Endometrium (tissue), 2 donors: ENCODE measurements at regions not wholly inside any gene's neighbourhood (a gene's known extent, or its start where the extent isn't known, plus 50 kb on each side); places are given as distances from the start of the nearest gene placed in this dataset.
"Not testable (repeated sequence)": the region's sequence is repeated elsewhere in the genome, so short reads cannot be mapped to it uniquely, and the experiment has no call there.

Source experiments
- FAIRE-seq: peaks from 2 replicates; lab custom pipeline; 2012; peaks lifted over from hg19 to GRCh38; lab: Jason Lieb, UNC
- donor health status: control.
- donor health status: control.

DNA sequence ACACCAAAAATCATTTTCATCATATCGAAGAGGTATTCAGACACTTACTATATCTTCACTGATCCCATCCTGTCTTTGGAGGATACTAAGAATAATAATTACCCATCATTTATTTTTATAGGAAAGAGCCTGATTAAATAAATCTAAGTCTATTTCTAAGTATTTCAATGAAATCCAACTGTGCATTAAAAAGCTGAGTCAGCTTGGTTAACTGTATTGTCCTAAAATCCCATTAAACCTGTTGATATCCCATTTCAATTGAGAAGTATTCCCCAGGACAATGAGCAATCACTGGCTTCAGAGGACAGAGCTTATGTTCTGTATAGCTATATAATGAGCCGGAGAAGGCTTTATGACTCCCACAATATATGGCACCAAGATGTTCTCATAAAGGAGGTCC, 142.0 kb upstream of the RORB start:
- no peak for FAIRE-seq

DNA sequence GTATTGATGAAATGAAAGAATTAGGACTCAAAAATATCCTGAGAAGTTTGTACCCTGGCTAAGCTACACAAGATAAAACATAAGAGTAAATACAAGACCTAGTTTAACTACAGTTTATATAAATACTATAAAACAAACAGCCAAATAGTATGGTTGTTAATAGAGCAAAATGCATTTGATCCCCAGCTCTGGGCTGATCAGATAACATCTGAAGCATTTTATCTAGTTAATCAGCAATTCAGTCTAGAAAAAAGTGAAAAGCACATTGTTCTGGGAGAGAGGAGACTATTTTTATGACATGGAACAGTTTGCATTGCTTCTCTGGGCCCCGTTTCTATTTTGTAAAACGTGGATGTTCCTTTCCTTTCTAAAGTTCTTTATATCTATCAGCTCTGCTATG, 139.6 kb upstream of the RORB start:
- FAIRE-seq, result no peak

GRCh38 chr9:74358959-74359358, 138.2 kb upstream of the RORB start:
- no peak for FAIRE-seq

DNA sequence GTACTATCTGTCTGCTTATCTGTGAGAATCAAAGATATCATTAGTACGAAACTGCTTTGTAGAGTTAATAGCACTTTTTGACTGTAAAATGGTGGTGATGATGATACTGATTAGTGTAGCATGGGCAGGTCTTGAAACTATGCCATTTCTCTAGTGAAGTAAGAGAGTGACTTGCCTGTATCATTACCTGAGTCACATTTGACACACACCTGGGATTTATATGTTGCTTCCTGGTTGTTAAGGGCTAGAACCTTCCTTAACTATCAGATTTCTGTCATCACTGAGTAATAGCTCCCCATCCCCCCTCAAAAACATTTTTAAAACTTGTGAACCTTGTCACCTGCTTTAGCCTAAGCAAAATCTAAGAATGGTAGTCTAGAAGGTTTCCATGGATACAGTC, 135.6 kb upstream of the RORB start:
- FAIRE-seq, result no peak

DNA sequence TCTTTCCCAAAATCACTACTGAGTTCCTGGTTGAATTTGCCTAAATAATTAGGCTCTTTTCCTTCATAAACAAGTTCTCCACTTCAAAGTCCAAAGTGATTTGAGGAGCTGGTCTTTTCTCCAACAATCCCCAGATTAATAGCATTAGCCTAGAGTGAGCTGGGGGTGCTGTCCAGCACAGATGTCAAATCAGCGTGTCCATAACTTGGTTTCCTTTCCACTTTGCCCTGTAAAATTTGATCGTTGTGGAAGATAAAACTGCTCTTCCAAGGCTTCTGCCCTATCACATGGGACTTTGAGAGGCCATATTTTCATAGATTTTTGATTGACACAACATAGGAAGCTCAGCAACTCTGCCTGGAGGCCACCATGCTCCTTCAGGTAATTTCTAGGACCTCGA, 134.7 kb upstream of the RORB start:
- no peak for FAIRE-seq

GRCh38 chr9:74366111-74366510, 131.0 kb upstream of the RORB start:
- FAIRE-seq, result no peak

GRCh38 chr9:74369844-74370243, 127.3 kb upstream of the RORB start:
- FAIRE-seq, result no peak

DNA sequence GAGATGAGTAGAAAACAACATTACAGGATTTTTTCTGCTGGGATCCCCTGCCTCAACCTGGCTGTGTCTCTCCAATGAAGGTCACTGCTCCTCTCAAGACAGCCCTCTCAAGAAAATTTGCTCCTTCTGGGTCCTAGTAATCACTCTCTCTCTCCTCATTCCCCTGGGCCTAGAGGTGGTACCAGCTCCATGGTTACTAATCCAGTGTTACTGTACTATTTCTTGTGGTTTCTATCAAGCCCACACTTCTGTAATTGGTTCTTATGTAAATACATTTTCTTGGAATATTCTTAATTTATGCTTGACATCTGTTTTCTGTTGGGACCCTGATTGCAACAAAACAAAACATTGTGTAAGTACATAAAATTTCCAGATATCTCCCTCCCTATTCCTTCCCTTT, 123.8 kb upstream of the RORB start:
- no peak for FAIRE-seq

GRCh38 chr9:74379718-74380117, 117.4 kb upstream of the RORB start:
- no peak for FAIRE-seq

DNA sequence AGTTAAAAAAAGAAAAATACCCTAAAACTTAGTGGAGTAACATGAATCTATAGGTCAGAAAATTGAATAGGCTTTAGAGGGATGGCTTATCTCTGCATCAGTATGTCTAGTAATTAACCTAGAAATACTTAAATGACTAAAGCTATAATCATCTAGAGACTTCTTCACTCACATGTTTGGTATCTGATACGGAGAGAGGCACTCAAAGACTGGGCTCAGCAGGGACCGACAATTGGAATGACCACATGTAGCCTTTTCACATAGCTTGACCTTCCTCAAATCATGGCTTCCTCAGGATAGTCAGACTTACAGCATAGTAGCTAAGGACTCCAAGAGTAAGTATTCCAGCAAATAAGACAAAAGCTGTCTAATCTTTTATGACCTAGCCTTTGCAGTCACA, 105.3 kb upstream of the RORB start:
- FAIRE-seq, result no peak

GRCh38 chr9:74403581-74403980, 93.6 kb upstream of the RORB start:
- FAIRE-seq, result no peak

GRCh38 chr9:74404620-74405019, 92.5 kb upstream of the RORB start:
- FAIRE-seq, result no peak

- FAIRE-seq, result no peak
Measured at GRCh38 chr9:74407166-74407565, 90.0 kb upstream of the RORB start.

- FAIRE-seq, result no peak
Measured at GRCh38 chr9:74412236-74412979, 84.7 kb upstream of the RORB start.

- FAIRE-seq, result no peak
Measured at GRCh38 chr9:74413876-74414275, 83.3 kb upstream of the RORB start.

- FAIRE-seq, result no peak
Measured at GRCh38 chr9:74414325-74414724, 82.8 kb upstream of the RORB start.

DNA sequence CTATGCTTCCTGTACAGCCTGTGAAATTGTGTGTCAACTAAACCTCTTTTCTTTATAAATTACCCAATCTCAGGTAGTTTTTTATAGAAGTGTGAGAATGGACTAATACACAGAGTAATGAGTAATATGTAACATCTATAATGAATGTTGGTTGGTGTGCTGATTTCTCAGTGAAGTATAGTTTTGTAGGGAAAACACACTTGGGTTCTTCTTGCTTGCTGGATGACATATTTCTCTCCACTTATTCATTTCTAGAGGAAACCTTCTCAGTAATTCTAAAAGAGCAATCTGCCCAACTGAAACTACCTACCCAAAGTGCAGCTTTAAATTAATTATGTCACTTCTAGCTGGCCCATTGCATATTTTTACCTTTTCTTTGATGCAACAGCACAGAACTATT, 81.1 kb upstream of the RORB start:
- FAIRE-seq, result no peak

GRCh38 chr9:74424488-74424887, 72.6 kb upstream of the RORB start:
- not testable (repeated sequence) for FAIRE-seq

- FAIRE-seq, result no peak
Measured at GRCh38 chr9:74431467-74431866, 65.7 kb upstream of the RORB start.

- FAIRE-seq, result no peak
Measured at GRCh38 chr9:74443036-74443750, 53.9 kb upstream of the RORB start.

GRCh38 chr9:74444369-74444768, 52.8 kb upstream of the RORB start:
- no peak for FAIRE-seq
